Common myeloid progenitor, CD34-positive (primary cell): ENCODE measurements at regions not wholly inside any gene's neighbourhood (a gene's known extent, or its start where the extent isn't known, plus 50 kb on each side); places are given as distances from the start of the nearest gene placed in this dataset.
"Not testable (repeated sequence)": the region's sequence is repeated elsewhere in the genome, so short reads cannot be mapped to it uniquely, and the experiment has no call there.

Source experiments
- CTCF ChIA-PET: fragments of 350-600 bp; sonication (Branson Sonifier 250); formaldehyde crosslinking; loops from one replicate; lab custom pipeline; 2021; ENCODE audit warnings: antibody characterized with exemption; lab: Charles Lee
- POLR2A ChIA-PET: fragments of 350-600 bp; sonication (Branson Sonifier 250); formaldehyde crosslinking; loops from one replicate; lab custom pipeline; 2021; ENCODE audit warnings: antibody characterized with exemption; lab: Charles Lee
- DNase-seq, 3 donors: peaks; one replicate each; pipeline versions ENCODE4 v3.0.0 to v3.0.0-alpha.2; 2013
- H3K27ac ChIP-seq, 2 experiments: 1 replicate in 1 of 2; 2 replicates in 1 of 2; pipeline ENCODE4 v1.7.0; 2013; ENCODE audit warnings: inconsistent platforms in 2 of 2, low read length in 2 of 2, mild to moderate bottlenecking in 2 of 2, low read depth in 1 of 2, moderate library complexity in 1 of 2; ENCODE audit not compliant: severe bottlenecking in 2 of 2, insufficient read depth in 1 of 2, poor library complexity in 1 of 2
- H3K27me3 ChIP-seq, 5 experiments: replicated peaks in 2 of 5; 1 replicate in 3 of 5; 2 replicates in 2 of 5; pipeline versions ENCODE4 v1.6.1 to v1.7.0; 2013; ENCODE audit warnings: low read length in 4 of 5, mild to moderate bottlenecking in 2 of 5, moderate library complexity in 2 of 5, inconsistent platforms in 1 of 5; ENCODE audit not compliant: insufficient read depth in 5 of 5, control insufficient read depth in 4 of 5
- H3K36me3 ChIP-seq, 4 experiments: 1 replicate in 2 of 4; 2 replicates in 2 of 4; pipeline versions ENCODE4 v1.6.1 to v1.7.0; 2013; ENCODE audit warnings: low read length in 3 of 4, control low read depth in 1 of 4, mild to moderate bottlenecking in 1 of 4; ENCODE audit not compliant: control insufficient read depth in 4 of 4, insufficient read depth in 4 of 4
- H3K4me1 ChIP-seq, 4 experiments: 1 replicate in 3 of 4; 2 replicates in 1 of 4; pipeline versions ENCODE4 v1.6.1 to v1.7.1; 2013; ENCODE audit warnings: low read length in 3 of 4, mild to moderate bottlenecking in 3 of 4, control low read depth in 1 of 4, inconsistent platforms in 1 of 4, moderate library complexity in 1 of 4; ENCODE audit not compliant: control insufficient read depth in 4 of 4, insufficient read depth in 4 of 4; ENCODE audit errors: control extremely low read depth in 1 of 4
- H3K4me3 ChIP-seq, 7 experiments: 1 replicate in 4 of 7; 2 replicates in 3 of 7; pipeline versions ENCODE4 v1.5.1 to v1.7.0; 2013; ENCODE audit warnings: mild to moderate bottlenecking in 7 of 7, low read length in 6 of 7, moderate library complexity in 6 of 7, inconsistent platforms in 2 of 7, low read depth in 2 of 7, control low read depth in 1 of 7; ENCODE audit not compliant: insufficient read depth in 4 of 7, control insufficient read depth in 1 of 7; ENCODE audit errors: extremely low read depth in 1 of 7
- H3K9me3 ChIP-seq, 5 experiments: 1 replicate in 4 of 5; 2 replicates in 1 of 5; pipeline versions ENCODE4 v1.6.1 to v1.7.1; 2013; ENCODE audit warnings: low read length in 4 of 5, mild to moderate bottlenecking in 2 of 5, inconsistent platforms in 1 of 5, low read depth in 1 of 5, moderate library complexity in 1 of 5; ENCODE audit not compliant: control insufficient read depth in 4 of 5, insufficient read depth in 2 of 5; ENCODE audit errors: control extremely low read depth in 1 of 5
- WGBS: methylation state at CpG from one replicate; pipeline ENCODE4 v1.1.5; 2013; ENCODE audit not compliant: insufficient coverage; 5-methylcytosine and 5-hydroxymethylcytosine counted together

- no peaks in the 10 kb centered on the region for H3K27me3 ChIP-seq
- H3K27ac ChIP-seq, result peak overlapping the region in 1 of 2 experiments; percentile 33
- peaks cover 0 to 3% (median 0%) of the 10 kb centered on the region in 5 experiments for H3K9me3 ChIP-seq
- peak overlapping the region in 1 of 7 experiments; percentile 32 for H3K4me3 ChIP-seq
- POLR2A ChIA-PET, result interaction anchor here (1.0 to 6.7 kb wide), 4 partner anchors 12 to 250 kb away, joined by 3 to 75 read pairs (median 6); partner anchors contain the start of gene ZFP36L2
- H3K4me1 ChIP-seq, result peaks cover 3 to 93% (median 79%) of the 10 kb centered on the region in 4 experiments
- CTCF ChIA-PET, result interaction anchor here (0.7 to 8.4 kb wide), 23 partner anchors 10 to 568 kb away, joined by 3 to 79 read pairs (median 5); partner anchors contain the start of gene ZFP36L2
- H3K36me3 ChIP-seq, result peaks cover 0 to 53% (median 4%) of the 10 kb centered on the region in 4 experiments
- WGBS, result 66% methylated on average over 3 of the region's 3 CpGs
- DNase-seq, result peak in 1 of 3 donors; percentile 44
Measured at GRCh38 chr2:42973726-42974125, 181.3 kb upstream of the HAAO start.

- Histone ChIP-seq H3K36me3 (peaks cover 0 to 48% (median 4%) of the 10 kb centered on the region in 4 experiments), H3K4me1 (peaks cover 4 to 93% (median 80%) of the 10 kb centered on the region in 4 experiments), H3K27ac (peak overlapping the region; percentile 6 to 25)
- CTCF ChIA-PET, result interaction anchor here (0.7 to 8.4 kb wide), 15 partner anchors 9 to 568 kb away, joined by 3 to 79 read pairs (median 12); partner anchors contain the start of gene ZFP36L2
- H3K4me3 ChIP-seq, H3K9me3 ChIP-seq, DNase-seq, H3K27me3 ChIP-seq: not testable (repeated sequence)
- WGBS, result 100% methylated on average over 1 of the region's 11 CpGs
- POLR2A ChIA-PET, result interaction anchor here (1.0 to 1.2 kb wide), 2 partner anchors 11 to 27 kb away, joined by 3 to 9 read pairs; no protein-coding TSS in a partner anchor
Measured at GRCh38 chr2:42972933-42973516, 180.6 kb upstream of the HAAO start.

GRCh38 chr2:42971947-42972736 is 179.8 kb upstream of the HAAO start:
- H3K36me3 ChIP-seq, result peaks cover 0 to 40% (median 4%) of the 10 kb centered on the region in 4 experiments
- peaks cover 8 to 93% (median 80%) of the 10 kb centered on the region in 4 experiments for H3K4me1 ChIP-seq
- H3K27ac ChIP-seq, result peak overlapping the region; percentile 6 to 32
- no CpG with 5 or more reads among the region's 7 CpGs for WGBS
- DNase-seq, result peak in 1 of 3 donors; percentile 50
- H3K27me3 ChIP-seq, result no peaks in the 10 kb centered on the region
- ChIA-PET CTCF (interaction anchor here (1.2 to 8.4 kb wide), 6 partner anchors 10 to 256 kb away, joined by 3 to 79 read pairs (median 26); partner anchors contain the start of gene ZFP36L2), POLR2A (interaction anchor here (1.2 to 1.4 kb wide), 2 partner anchors 10 to 26 kb away, joined by 3 to 5 read pairs; no protein-coding TSS in a partner anchor)
- peak overlapping the region in 1 of 7 experiments; percentile 28 for H3K4me3 ChIP-seq
- H3K9me3 ChIP-seq, result peaks cover 0 to 3% (median 0%) of the 10 kb centered on the region in 5 experiments

GRCh38 chr2:42971381-42971780 is 179.0 kb upstream of the HAAO start:
- 90% methylated on average over 6 of the region's 8 CpGs for WGBS

GRCh38 chr2:42970151-42970550 is 177.8 kb upstream of the HAAO start:
- Histone ChIP-seq H3K4me1 (peaks cover 15 to 93% (median 78%) of the 10 kb centered on the region in 4 experiments), H3K9me3 (peaks cover 0 to 3% (median 0%) of the 10 kb centered on the region in 5 experiments), H3K36me3 (peaks cover 0 to 40% (median 4%) of the 10 kb centered on the region in 4 experiments), H3K27ac (peak overlapping the region; percentile 91 to 94), H3K4me3 (no peak overlapping the region), H3K27me3 (no peaks in the 10 kb centered on the region)
- 98% methylated on average over 3 of the region's 3 CpGs for WGBS
- ChIA-PET POLR2A (no interaction called here), CTCF (interaction anchor here (0.8 to 9.9 kb wide), 9 partner anchors 16 to 515 kb away, joined by 3 to 87 read pairs (median 5); partner anchors contain the start of gene ZFP36L2)
- DNase-seq, result no peak

More at GRCh38 chr2:42971381-42971780, 179.0 kb upstream of the HAAO start:
- ChIA-PET POLR2A (interaction anchor here (1.4 kb wide), 1 partner anchor 9 kb away, joined by 5 read pairs; no protein-coding TSS in a partner anchor), CTCF (interaction anchor here (1.2 to 9.9 kb wide), 5 partner anchors 9 to 257 kb away, joined by 3 to 87 read pairs (median 9); partner anchors contain the start of gene ZFP36L2)
- Histone ChIP-seq H3K27ac (peak overlapping the region; percentile 7 to 59), H3K27me3 (no peaks in the 10 kb centered on the region), H3K4me3 (no peak overlapping the region), H3K9me3 (peaks cover 0 to 3% (median 0%) of the 10 kb centered on the region in 5 experiments), H3K4me1 (peaks cover 9 to 92% (median 78%) of the 10 kb centered on the region in 4 experiments), H3K36me3 (peaks cover 0 to 40% (median 4%) of the 10 kb centered on the region in 4 experiments)
- no peak for DNase-seq
